ENCODE measurements at regions not wholly inside any gene's neighbourhood (a gene's known extent, or its start where the extent isn't known, plus 50 kb on each side); places are given as distances from the start of the nearest gene placed in this dataset.
"Not testable (repeated sequence)": the region's sequence is repeated elsewhere in the genome, so short reads cannot be mapped to it uniquely, and the experiment has no call there.

DNA sequence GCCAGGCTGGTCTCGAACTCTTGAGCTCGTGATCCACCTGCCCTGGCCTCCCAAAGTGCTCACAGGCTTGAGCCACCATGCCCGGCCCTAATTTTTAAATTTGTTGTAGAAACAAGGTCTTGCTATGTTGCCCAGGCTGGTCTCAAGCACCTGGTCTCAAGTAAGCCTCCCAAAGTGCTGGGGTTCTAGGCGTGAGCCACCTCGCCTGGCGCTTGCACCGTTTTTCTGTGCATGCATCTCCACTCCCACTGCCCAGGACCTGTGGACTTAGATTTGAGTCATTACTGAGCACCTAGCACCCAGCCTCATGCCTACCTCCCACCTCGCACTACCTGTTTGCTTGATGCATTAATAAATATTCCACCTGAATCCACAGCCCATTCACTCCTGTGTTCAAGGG is 1359.1 kb downstream of the CDH12 start:
- not testable (repeated sequence) for TF ChIP-seq MYC (IDR thresholded peaks at IDR 0.05; ENCODE audit: insufficient read depth, insufficient read length, insufficient replicate concordance, low read length, severe bottlenecking); POLR2A (IDR thresholded peaks at IDR 0.05; ENCODE audit: low read depth, low read length); GATAD2B (conservative IDR thresholded peaks at IDR 0.05; ENCODE audit: low read depth); EZH2 (IDR thresholded peaks at IDR 0.05; ENCODE audit: borderline replicate concordance, control insufficient read depth, low read depth, low read length); CHD2 (IDR thresholded peaks at IDR 0.05; ENCODE audit: borderline replicate concordance, low read depth, low read length); YY1 (IDR thresholded peaks at IDR 0.05; ENCODE audit: low read depth, low read length); CREM (IDR thresholded peaks at IDR 0.05; ENCODE audit: low read depth); ZBED1 (IDR thresholded peaks at IDR 0.05; ENCODE audit: borderline replicate concordance)
- TF ChIP-seq, protein P1, sequence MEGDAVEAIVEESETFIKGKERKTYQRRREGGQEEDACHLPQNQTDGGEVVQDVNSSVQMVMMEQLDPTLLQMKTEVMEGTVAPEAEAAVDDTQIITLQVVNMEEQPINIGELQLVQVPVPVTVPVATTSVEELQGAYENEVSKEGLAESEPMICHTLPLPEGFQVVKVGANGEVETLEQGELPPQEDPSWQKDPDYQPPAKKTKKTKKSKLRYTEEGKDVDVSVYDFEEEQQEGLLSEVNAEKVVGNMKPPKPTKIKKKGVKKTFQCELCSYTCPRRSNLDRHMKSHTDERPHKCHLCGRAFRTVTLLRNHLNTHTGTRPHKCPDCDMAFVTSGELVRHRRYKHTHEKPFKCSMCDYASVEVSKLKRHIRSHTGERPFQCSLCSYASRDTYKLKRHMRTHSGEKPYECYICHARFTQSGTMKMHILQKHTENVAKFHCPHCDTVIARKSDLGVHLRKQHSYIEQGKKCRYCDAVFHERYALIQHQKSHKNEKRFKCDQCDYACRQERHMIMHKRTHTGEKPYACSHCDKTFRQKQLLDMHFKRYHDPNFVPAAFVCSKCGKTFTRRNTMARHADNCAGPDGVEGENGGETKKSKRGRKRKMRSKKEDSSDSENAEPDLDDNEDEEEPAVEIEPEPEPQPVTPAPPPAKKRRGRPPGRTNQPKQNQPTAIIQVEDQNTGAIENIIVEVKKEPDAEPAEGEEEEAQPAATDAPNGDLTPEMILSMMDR (IDR thresholded peaks at IDR 0.05 in 2 of 3, conservative IDR thresholded peaks at IDR 0.05 in 1 of 3; ENCODE audit: control insufficient read depth in 2 of 3, extremely low read depth in 1 of 3, insufficient read depth in 1 of 3, low read depth in 3 of 3, low read length in 3 of 3), result not testable (repeated sequence)

Data from GM12878 (cell line).